Epithelial cell of prostate (primary cell): ENCODE measurements at regions not wholly inside any gene's neighbourhood (a gene's known extent, or its start where the extent isn't known, plus 50 kb on each side); places are given as distances from the start of the nearest gene placed in this dataset.
A peak's percentile ranks its signal among the peaks of the same experiment; 100 is the strongest.
"Not testable (repeated sequence)": the region's sequence is repeated elsewhere in the genome, so short reads cannot be mapped to it uniquely, and the experiment has no call there.

Experiments
- DNase-seq: peaks from one replicate; pipeline ENCODE4 v3.0.0-alpha.2; 2011; ENCODE audit warnings: low read depth, low spot score
- H3K27ac ChIP-seq: fragments of 450-650 bp; 2 replicates; pipeline ENCODE4 v1.5.1; 2017; ENCODE audit warnings: mild to moderate bottlenecking

DNA sequence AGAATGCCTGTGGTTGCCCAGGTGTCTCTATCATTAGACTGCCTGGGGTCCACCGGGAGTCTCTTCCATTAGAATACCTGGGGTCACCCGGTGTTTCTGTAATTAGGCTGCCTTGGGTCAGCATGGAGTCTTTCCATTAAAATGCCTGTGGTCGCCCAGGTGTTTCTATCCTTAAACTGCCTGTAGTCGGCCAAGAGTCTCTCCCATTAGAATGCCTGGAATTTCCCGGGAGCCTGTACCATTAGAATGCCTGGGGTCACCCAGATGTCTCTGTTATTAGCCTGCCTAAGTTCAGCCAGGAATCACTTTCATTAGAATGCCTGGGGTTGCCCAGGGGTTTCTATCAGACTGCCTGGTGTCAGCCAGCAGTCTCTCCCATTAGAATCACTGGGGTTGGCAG is 1492.8 kb downstream of the UQCRFS1 start:
- DNase-seq = no peak
- H3K27ac ChIP-seq = no peak overlapping the region

DNA sequence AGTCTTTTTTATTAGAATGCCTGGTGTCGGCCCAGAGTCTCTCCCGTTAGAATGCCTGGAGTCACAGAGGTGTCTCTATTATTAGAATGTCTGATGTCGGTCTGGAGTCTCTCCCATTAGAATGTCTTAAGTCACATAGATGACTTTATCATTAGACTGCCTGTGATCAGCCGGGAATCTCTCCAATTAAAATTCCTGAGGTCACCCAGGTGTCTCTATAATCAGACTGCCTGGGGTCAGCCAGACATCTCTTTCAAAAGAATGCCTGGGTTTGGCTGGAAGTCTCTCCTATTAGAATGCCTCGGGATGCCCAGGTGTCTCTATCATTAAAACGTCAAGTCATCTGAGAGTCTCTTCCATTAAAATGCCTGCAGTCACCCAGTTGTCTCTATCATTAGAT is 1493.9 kb downstream of the UQCRFS1 start:
- H3K27ac ChIP-seq = no peak overlapping the region
- no peak for DNase-seq

DNA sequence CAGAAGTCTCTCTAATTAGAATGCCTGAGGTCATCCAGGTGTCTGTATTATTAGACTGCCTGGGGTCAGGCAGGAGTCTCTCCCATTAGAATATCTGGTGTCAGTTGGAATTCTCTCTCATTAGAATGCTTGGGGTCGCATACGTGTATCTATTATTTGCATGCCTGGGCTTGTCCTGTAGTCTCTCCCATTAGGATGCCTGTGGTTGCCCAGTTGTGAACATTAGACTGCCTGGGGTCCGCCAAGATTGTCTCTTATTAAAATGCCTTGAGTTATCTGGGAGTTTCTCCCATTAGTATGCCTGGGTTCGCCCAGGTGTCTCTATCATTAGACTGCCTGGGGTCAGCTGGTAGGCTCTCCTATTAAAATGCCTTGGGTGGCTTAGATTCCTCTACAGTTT is 1494.7 kb downstream of the UQCRFS1 start:
- no peak overlapping the region for H3K27ac ChIP-seq
- DNase-seq = no peak

DNA sequence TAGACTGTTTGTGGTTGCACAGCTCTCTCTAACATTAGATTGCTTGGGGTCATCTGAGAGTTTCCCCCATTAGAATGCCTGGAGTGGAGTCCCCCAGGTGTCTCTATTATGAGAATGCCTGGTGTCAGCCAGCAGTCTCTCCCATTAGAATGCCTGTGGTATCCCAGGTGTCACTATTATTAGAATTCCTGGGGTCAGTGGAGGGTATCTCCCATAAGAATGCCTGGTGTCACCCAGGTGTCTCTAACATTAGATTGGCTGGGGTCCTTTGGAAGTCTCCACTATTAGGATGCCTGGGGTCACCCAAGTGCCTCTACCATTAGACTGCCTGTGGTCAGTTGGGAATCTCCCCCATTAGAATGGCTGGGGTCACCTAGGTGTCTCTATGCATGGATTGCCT is 1495.1 kb downstream of the UQCRFS1 start:
- no peak for DNase-seq
- no peak overlapping the region for H3K27ac ChIP-seq

DNA sequence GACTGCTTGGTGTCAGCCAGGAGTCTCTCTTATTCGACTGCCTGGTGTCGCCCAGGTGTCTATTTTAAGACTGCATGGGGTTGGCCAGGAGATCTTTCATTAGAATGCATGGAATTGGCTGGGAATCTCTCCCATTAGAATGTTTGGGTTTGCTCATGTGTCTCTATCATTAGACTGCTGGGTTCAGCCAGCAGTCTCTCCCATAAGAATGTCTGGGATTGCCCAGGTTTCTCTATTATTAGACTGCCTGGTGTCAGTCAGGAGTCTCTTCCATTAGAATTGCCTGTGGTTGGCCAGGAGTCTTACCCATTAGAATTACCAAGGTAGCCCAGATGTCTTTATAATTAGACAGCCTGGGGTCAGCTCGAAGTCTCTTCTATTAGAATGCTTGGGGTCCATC is 1496.0 kb downstream of the UQCRFS1 start:
- no peak for DNase-seq
- no peak overlapping the region for H3K27ac ChIP-seq

DNA sequence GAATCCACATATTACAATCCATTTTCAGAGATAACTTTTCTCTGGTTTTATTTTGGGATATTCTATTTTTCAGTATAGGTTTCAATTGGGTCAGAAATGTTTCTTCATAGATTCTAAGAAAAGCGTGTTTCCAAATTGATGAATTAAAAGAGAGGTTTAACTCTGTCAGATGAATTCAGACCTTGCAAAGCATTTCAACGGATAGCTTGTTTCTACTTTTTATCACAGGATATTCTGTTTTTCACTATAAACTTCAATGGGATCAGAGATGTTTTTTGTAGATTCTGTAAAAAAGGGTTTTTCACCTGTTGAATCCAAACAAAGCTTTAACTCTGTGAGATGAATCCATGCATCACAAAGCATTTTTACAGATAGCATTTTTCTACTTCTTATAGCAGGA is 1498.1 kb downstream of the UQCRFS1 start:
- DNase-seq = no peak
- no peak overlapping the region for H3K27ac ChIP-seq

DNA sequence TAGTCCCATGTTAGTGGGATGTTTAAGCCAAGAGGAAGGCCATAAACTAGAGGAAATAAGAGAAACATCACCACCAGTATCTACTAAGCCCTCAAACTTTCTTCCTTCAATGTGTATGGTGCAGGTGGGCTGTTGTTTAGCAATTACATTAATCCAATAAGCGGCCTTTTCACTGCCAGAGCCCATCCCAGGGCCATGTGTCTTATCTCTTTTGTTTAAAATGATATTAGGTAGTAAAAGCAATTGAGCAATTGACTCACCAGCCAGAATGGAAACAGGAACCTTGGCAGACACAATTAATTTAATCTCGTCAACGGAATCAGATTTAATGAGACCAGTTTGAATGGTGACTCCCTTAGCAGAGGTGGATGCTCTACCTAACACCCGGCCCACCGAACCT is 1503.5 kb downstream of the UQCRFS1 start:
- no peak overlapping the region for H3K27ac ChIP-seq
- DNase-seq = no peak

DNA sequence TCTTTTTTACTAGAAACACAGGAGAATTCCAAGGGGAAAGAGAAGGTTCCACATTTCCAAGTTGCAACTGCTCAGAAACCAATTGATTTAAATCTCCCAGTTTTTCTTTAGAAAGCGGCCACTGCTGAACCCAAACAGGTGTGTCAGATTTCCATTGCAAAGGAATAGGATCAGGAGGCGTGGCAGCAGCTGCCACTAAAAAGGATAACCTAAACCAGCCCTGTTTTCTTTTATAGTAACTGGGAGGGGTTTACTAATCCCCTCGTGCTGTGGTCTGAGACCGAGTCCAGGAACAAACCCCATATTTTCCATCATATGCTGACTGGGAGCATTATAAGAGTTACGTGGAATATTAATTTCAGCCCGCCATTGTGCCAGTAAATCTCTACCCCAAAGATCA is 1504.0 kb downstream of the UQCRFS1 start:
- H3K27ac ChIP-seq, DNase-seq: not testable (repeated sequence)

DNA sequence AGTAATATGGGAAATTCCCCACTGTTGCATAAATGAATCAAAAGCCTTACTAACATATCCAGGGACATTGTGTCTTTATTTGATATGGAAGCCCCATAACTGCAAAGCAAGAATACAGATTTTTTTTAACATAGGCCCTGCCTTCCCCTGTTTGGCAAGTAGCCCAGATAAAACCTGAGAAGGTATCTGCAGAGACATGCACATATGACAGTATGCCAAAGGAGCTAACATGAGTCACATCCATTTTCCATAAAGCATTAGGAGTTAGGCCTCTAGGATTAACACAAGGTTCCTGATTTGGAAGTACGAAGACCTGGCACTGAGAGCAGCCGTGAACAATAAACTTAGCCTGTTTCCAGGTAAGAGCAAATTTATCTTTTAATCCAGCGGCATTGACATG is 1505.9 kb downstream of the UQCRFS1 start:
- H3K27ac ChIP-seq = not testable (repeated sequence)
- peak; percentile 75 for DNase-seq

DNA sequence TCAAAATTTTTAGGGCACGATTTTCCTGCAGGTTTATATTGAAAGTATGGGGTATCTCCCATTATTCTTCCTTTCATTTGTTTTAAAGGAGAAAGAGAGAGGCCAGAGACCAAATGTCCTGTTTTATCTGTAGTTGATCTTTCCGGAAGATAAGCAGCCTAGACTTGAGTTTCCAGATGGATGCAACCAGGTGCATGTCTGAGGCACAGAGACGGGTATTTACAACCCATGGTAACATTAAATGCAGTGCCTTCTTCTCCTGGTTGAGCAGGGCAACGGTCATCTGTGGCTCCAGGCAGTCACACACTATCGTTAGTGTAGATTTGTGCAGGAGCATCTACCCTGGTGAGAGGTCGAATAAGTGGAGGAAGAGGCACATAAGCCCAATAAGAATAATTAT is 1507.1 kb downstream of the UQCRFS1 start:
- DNase-seq = no peak
- H3K27ac ChIP-seq = no peak overlapping the region

DNA sequence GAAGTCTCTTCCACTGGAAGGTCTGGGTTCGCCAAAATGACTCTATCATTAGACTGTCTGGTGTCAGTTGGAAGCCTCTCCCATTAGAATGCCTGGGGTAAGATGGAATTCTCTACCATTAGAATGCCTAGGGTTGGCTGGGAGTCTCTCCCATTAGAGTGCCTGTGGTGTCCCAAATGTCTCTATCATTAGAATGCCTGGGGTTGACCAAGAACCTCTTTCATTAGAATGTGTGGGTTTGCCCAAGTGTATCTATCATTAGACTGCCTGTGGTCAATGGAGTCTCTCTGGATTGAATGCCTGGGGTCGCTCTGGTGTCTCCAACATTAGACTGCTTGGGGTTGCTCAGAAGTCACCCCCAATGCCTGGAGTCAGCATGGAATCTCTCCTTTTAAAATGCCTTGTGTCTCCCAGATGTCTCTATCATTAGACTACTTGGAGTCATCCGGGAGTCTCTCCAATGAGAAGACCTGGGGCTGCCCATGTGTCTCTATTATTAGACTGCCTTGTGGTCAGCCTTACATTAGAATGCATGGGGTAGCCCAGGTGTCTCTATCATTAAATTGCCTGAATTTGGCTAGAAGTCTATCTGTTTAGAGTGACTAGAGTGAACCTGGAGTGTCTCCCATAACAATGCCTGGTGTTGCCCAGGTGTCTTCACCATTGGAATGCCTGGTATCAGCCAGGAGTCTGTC is 1518.4 kb downstream of the UQCRFS1 start:
- no peak overlapping the region for H3K27ac ChIP-seq
- DNase-seq = no peak

DNA sequence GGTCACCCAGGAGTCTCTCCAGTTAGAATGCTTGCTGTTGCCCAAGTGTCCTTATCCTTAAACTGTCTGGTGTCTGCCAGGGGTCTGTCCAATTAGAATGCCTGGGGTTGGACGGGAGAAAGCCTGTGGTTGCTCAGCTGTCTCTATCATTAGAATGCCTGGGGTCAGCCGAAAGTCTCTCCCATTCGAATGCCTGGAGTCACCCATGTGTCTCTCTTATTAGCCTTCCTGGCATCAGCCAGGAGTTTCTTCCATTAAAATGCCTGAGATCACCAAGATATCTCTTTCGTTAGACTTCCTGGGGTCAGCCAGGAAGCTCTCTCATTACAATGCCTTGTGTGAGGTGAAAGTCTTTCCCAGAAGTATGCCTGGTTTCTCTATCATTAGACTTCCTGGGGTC is 1521.0 kb downstream of the UQCRFS1 start:
- H3K27ac ChIP-seq = no peak overlapping the region
- no peak for DNase-seq

DNA sequence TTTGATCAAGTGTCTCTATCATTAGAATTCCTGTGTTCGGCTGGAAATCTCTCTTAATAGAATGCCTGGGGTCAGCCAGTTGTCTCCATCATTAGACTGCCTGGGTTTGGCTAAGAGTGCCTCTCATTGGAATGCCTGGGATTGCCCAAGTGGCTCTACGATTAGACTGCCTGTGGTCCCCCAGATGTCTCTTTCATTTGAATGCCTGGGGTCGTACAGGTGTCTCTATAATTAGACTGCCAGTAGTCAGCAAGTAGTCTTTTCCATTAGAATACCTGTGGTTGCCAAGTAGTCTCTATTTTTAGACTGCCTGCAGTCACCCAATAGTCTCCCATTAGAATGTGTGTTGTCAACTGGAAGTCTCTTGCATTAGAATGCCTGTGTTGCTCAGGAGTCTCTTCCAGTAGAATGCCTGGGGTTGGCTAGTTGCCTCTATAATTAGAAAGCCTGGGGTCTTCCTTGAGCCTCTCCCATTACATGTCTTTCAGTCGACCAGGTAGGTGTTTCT is 1523.2 kb downstream of the UQCRFS1 start:
- no peak for DNase-seq

DNA sequence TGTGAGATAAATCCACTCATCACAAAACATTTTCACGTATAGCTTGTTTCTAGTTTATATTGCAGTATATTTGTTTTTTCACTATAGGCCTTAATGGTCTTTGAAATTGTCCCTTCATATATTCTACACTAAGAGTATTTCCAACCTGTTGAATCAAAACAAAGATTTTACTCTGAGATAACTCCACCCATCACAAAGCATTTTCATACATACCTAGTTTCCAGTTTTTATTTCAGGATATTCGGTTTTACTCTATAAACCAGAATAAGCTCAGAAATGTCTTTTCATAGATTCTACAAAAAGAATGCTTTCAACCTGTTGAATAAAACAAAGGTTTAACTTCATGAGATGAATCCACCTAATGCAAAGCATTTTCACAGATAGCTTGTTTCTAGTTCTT is 1528.7 kb downstream of the UQCRFS1 start:
- H3K27ac ChIP-seq = no peak overlapping the region
- no peak for DNase-seq

More for the DNA sequence above, 1523.2 kb downstream of the UQCRFS1 start:
- no peak overlapping the region for H3K27ac ChIP-seq

DNA sequence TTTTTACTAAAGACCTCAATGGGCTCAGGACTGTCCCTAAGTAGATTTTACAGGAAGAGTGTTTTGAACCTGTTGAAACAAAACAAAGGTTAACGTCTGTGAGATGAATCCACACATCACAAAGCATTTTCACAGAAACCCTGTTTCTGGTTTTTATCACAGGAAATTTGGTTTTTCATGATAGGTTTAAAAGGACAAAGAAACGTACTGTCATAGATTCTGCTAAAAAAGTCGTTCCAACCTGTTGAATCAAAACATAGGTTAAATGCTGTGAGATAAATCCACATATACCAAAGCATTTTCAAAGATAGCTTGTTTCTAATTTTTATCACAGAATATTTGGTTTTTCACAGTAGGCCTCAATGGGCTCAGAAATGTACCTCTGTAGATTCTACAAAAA is 1531.0 kb downstream of the UQCRFS1 start:
- no peak for DNase-seq
- no peak overlapping the region for H3K27ac ChIP-seq

DNA sequence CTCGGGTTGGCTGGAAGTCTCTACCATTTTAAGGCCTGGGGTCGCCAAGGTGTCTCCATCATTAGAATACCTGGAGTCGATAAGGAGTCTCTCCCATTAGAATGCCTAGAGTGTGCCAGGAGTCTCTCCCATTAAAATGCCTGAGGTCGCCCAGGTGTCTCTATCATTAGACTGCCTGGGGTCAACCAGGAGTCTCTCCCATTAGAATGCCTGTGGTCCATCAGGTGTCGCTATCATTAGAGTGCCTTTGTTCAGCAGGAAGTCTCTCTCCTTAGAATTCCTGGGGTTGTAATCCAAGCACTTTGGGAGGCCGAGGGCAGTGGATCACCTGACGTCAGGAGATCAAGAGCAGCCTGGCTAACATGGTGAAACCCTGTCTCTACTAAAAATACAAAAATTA is 1533.0 kb downstream of the UQCRFS1 start:
- no peak for DNase-seq
- no peak overlapping the region for H3K27ac ChIP-seq

DNA sequence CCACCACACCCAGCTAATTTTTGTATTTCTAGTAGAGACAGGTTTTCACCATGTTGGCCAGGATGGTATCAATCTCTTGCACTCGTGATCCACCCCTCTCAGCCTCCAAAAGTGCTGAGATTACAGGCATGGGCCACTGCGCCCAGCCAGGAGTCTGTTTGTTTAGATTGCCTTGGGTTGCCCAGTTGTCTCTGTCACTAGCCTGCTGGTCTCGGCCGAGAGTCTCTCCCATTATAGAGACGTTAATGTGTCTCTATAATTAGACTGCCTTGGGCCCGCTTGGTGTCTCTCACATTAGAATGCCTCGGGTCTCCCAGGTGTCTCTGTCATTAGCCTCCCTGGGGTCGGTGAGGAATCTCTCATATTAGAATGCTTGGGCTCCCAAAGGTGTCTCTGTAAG is 1533.6 kb downstream of the UQCRFS1 start:
- H3K27ac ChIP-seq = no peak overlapping the region
- no peak for DNase-seq

DNA sequence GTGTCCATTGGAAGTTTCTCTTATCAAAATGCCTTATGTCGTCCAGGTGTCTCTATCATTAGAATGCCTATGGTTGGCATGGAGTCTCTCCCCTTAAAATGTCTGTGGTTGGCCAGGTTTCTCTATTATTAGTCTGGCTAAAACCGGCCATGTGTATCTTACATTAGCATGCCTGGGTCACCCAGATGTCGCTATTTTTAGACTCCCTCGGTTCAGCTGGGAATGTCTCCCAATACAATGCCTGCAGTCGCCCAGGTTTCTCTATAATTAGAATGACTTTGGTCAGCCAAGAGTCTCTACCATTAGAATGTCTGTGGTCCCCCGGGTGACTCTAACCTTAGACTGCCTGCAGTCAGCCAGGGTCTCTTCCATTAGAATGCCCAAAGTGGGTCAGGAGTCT is 1536.1 kb downstream of the UQCRFS1 start:
- H3K27ac ChIP-seq = no peak overlapping the region
- DNase-seq = no peak

DNA sequence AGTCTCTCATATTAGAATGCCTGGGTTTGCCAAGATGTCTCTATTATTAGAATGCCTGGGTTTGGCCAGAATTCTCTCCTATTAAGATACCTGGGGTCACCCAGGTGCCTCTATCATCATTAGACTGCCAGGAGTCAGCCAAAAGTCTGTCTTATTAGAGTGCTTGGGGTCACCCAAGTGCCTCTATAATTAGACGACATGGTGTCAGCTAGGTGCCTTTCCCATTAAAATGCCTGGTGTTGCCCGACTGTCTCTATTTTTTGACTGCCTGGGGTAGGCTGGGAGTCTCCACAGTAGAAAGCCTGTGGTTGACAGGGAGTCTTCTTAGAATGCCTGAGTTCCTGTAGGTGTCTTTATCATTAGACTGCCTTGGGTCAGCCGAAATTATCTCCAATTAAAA is 1536.6 kb downstream of the UQCRFS1 start:
- no peak overlapping the region for H3K27ac ChIP-seq
- DNase-seq = no peak

DNA sequence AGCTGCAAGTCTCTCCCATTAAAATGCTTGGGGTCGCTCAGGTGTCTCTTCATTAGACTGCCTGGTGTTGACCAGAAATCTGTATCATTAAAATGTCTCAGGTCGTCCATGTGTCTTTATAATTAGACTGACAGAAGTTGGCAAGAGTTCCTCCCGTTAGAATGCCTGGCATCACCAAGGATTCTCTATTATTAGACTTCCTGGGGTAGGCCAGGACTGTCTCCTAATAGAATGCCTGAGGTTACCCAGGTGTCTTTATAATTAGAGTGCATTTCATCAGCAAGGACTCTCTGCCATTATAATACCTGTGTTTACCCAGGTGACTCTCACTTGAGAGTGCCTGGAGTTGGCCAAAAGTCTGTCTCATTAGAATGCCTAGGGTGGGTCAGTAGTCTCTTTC is 1537.2 kb downstream of the UQCRFS1 start:
- H3K27ac ChIP-seq = no peak overlapping the region
- no peak for DNase-seq

DNA sequence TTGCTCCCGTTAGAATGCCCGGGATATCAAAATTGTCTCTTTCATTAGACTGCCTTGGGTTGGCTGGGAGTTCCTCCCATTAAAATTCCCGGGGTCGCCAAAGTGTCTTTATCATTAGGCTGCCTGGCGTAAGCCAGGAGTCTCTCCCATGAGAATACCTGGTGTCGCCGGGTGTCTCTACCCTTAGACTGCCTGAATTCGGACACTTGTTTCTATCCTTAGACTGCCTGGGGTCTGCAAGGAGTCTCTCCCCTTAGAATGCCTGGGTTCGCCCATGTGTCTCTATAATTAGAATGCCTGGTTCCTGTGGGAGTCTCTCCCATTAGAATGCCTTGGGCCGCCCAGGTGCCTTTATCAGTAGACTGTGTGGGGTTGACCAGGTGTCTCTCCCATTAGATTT is 1538.2 kb downstream of the UQCRFS1 start:
- DNase-seq = no peak
- no peak overlapping the region for H3K27ac ChIP-seq

DNA sequence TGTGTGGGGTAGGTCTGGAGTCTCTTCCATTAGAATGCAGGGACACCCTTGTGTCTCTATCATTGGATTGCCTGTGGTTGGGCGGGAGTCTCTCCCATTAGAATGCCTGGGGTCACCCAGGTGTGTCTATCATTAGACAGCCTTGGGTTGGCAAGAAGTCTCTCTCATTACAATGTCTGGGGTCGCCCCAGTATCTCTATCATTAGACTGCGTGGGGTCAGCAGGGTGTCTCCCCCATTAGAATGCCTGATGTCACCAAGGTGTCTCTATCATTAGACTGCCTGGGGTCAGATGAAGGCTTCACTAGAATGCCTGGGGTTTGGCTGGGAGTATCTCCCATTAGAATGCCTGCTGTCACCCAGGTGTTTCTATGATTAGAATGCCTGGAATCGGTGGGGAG is 1539.0 kb downstream of the UQCRFS1 start:
- DNase-seq = no peak
- H3K27ac ChIP-seq = no peak overlapping the region
